A549 (cell line): ENCODE measurements at regions not wholly inside any gene's neighbourhood (a gene's known extent, or its start where the extent isn't known, plus 50 kb on each side); places are given as distances from the start of the nearest gene placed in this dataset.

ENCODE experiments used
- ATAC-seq, 2 experiments: fragments of 200-7000 bp in 1 of 2; fragments of >200 bp in 1 of 2; cut with Nextera tagmentation in 1 of 2; cut with Tn5 transposase in 1 of 2; 3 replicates each; pipeline versions ENCODE4 v1.8.0 to v1.9.1; 2018 to 2020; ENCODE audit warnings: mild to moderate bottlenecking in 1 of 2, moderate library complexity in 1 of 2
- CTCF ChIA-PET: fragments of 300-600 bp; sonication (Branson Sonifier 250); formaldehyde crosslinking; extraction: SDS; loops from one replicate; lab custom pipeline; 2021; ENCODE audit warnings: antibody characterized with exemption, inconsistent platforms; lab: Yijun Ruan, JAX
- POLR2A ChIA-PET: fragments of 350-600 bp; formaldehyde crosslinking; extraction: SDS; loops from one replicate; lab custom pipeline; 2021; ENCODE audit warnings: antibody characterized with exemption, inconsistent platforms; lab: Yijun Ruan, JAX
- DNase-seq, 2 experiments: peaks; one replicate each; pipeline versions ENCODE4 v3.0.0 to v3.0.0-alpha.2; 2011 to 2016; ENCODE audit warnings: low read depth in 1 of 2, low spot score in 1 of 2
- FAIRE-seq: peaks from 2 replicates; lab custom pipeline; 2011; peaks lifted over from hg19 to GRCh38; lab: Jason Lieb, UNC
- H3K27ac ChIP-seq, 2 experiments: fragments of >200 bp; sonication (Bioruptor Twin); formaldehyde crosslinking; 3 replicates each; pipeline ENCODE4 v1.5.1; 2016 to 2017
- H3K4me1 ChIP-seq: fragments of >200 bp; sonication (Bioruptor Twin); formaldehyde crosslinking; 3 replicates; pipeline ENCODE4 v1.6.1; 2016
- H3K4me2 ChIP-seq: fragments of >200 bp; sonication (Bioruptor Twin); formaldehyde crosslinking; 3 replicates; pipeline ENCODE4 v1.6.1; 2016
- H3K4me3 ChIP-seq: fragments of >200 bp; sonication (Bioruptor Twin); formaldehyde crosslinking; 3 replicates; pipeline ENCODE4 v1.5.1; 2016
- H3K9me3 ChIP-seq: fragments of >200 bp; sonication (Bioruptor Twin); formaldehyde crosslinking; 3 replicates; pipeline ENCODE4 v1.6.1; 2016
- BHLHE40 ChIP-seq: IDR thresholded peaks from 2 replicates; pipeline ENCODE4 v1.6.1; 2012; ENCODE audit warnings: low read depth, low read length, inconsistent platforms
- CBX2 ChIP-seq: fragments of 200-600 bp; sonication (generic); IDR thresholded peaks from 2 replicates; pipeline ENCODE4 v1.6.1; 2016; ENCODE audit warnings: low read depth, mild to moderate bottlenecking, borderline replicate concordance
- CHD4 ChIP-seq: fragments of 200-600 bp; sonication (generic); IDR thresholded peaks from 2 replicates; pipeline ENCODE4 v1.6.1; 2016; ENCODE audit warnings: antibody characterized with exemption, mild to moderate bottlenecking, borderline replicate concordance
- CTCF ChIP-seq: fragments of >200 bp; sonication (Bioruptor Twin); formaldehyde crosslinking; IDR thresholded peaks from 3 replicates; pipeline ENCODE4 v1.5.1; 2016
- EHF ChIP-seq: fragments of 250-450 bp; sonication (Bioruptor Pico); IDR thresholded peaks from 2 replicates; pipeline ENCODE4 v1.5.0; 2020; ENCODE audit warnings: mild to moderate bottlenecking
- EP300 ChIP-seq, 2 experiments: fragments of >200 bp; sonication (Bioruptor Twin); formaldehyde crosslinking; IDR thresholded peaks; 2 replicates in 1 of 2; 3 replicates in 1 of 2; pipeline ENCODE4 v1.6.1; 2016 to 2017
- ESRRA ChIP-seq: fragments of 150-350 bp; IDR thresholded peaks from 2 replicates; pipeline ENCODE4 v1.6.1; 2014; ENCODE audit warnings: mild to moderate bottlenecking, low read length, borderline replicate concordance
- HES2 ChIP-seq: fragments of >200 bp; sonication (Bioruptor Twin); formaldehyde crosslinking; IDR thresholded peaks from 2 replicates; pipeline ENCODE4 v1.6.1; 2016
- JUNB ChIP-seq: fragments of >200 bp; sonication (Bioruptor Twin); formaldehyde crosslinking; IDR thresholded peaks from 2 replicates; pipeline ENCODE4 v1.6.1; 2016
- MAFK ChIP-seq: fragments of 450-650 bp; IDR thresholded peaks from 2 replicates; pipeline ENCODE4 v1.6.1; 2014; ENCODE audit not compliant: partially characterized antibody
- MAZ ChIP-seq: fragments of 150-350 bp; IDR thresholded peaks from 2 replicates; pipeline ENCODE4 v1.6.1; 2014; ENCODE audit warnings: antibody characterized with exemption, low read depth, low read length, borderline replicate concordance
- NFE2L2 ChIP-seq: fragments of 150-350 bp; conservative IDR thresholded peaks from 2 replicates; pipeline ENCODE4 v1.6.1; 2014; ENCODE audit warnings: low read length
- NPAS2 ChIP-seq: fragments of 250-450 bp; sonication (Bioruptor Pico); IDR thresholded peaks from 2 replicates; pipeline ENCODE4 v1.8.0; 2022; ENCODE audit warnings: mild to moderate bottlenecking, moderate library complexity, borderline replicate concordance
- PHF8 ChIP-seq: fragments of 200-600 bp; sonication (generic); IDR thresholded peaks from 2 replicates; pipeline ENCODE4 v1.6.1; 2016; ENCODE audit warnings: low read depth, mild to moderate bottlenecking, antibody characterized with exemption, moderate library complexity, borderline replicate concordance
- RARB ChIP-seq: fragments of 250-450 bp; sonication (Bioruptor Pico); IDR thresholded peaks from 2 replicates; pipeline ENCODE4 v1.8.0; 2021; ENCODE audit warnings: mild to moderate bottlenecking, moderate library complexity
- TP53 ChIP-seq: fragments of 250-450 bp; sonication (Bioruptor Pico); IDR thresholded peaks from 2 replicates; pipeline ENCODE4 v1.5.0; 2021; ENCODE audit warnings: mild to moderate bottlenecking, moderate library complexity
- ZFP36 ChIP-seq: fragments of 450-650 bp; IDR thresholded peaks from 2 replicates; pipeline ENCODE4 v1.6.1; 2014; ENCODE audit warnings: borderline replicate concordance; ENCODE audit not compliant: partially characterized antibody
- ZSCAN20 ChIP-seq: fragments of 250-450 bp; sonication (Bioruptor Pico); IDR thresholded peaks from 2 replicates; pipeline ENCODE4 v1.8.0; 2022; ENCODE audit warnings: mild to moderate bottlenecking, moderate library complexity
- WGBS: methylation state at CpG from one replicate; pipeline ENCODE4 v1.1.6; 2017; ENCODE audit errors: missing lambda C conversion rate; 5-methylcytosine and 5-hydroxymethylcytosine counted together
- TF ChIP-seq, protein P1 (sequence below): fragments of 250-450 bp; sonication (Bioruptor Pico); IDR thresholded peaks from 2 replicates; pipeline ENCODE4 v1.5.0; 2020; ENCODE audit warnings: low read depth, mild to moderate bottlenecking, moderate library complexity
- TF ChIP-seq, protein P2 (sequence below): fragments of >200 bp; sonication (Bioruptor Twin); formaldehyde crosslinking; IDR thresholded peaks from 3 replicates; pipeline ENCODE4 v1.6.1; 2016
- TF ChIP-seq, protein P3 (sequence below): fragments of 450-650 bp; IDR thresholded peaks from 2 replicates; pipeline ENCODE4 v1.6.1; 2014; ENCODE audit warnings: antibody characterized with exemption
- TF ChIP-seq, protein P4 (sequence below): IDR thresholded peaks from 2 replicates; pipeline ENCODE4 v1.6.1; 2012

- H3K27ac ChIP-seq = no peak overlapping the region
These were observed 90.9 kb downstream of the CPZ start for GRCh38 chr4:8683462-8683861.

DNA sequence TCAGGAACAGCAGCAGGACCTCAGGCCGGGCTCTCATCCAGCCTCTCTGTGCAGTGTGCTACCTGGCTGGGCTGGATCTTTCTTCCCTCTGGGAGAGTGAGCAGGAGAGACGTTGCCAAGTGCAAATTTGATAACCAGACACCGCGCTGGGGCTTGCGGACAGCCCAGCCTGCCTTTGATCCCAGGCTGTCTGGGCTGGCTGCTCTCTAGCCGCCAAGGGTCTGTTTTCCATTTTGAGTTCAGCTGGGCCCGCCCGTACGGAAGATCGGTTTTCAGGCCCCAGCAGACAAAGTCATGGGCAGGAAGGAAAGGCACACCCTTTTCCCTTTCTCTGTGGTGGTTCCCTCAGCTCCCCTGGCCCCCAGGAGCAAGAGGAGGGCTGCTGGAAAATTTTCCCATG, 90.2 kb downstream of the CPZ start:
- FAIRE-seq (no peak), DNase-seq (no peak), ATAC-seq (no peak)
- Histone ChIP-seq H3K9me3 (no peaks in the 10 kb centered on the region), H3K4me3 (no peak overlapping the region), H3K4me1 (no peaks in the 10 kb centered on the region), H3K4me2 (no peak overlapping the region), H3K27ac (no peak overlapping the region)
- POLR2A ChIA-PET = no interaction called here
- no peak for TF ChIP-seq ESRRA
- TF ChIP-seq EP300 (IDR thresholded peaks at IDR 0.05) = no peak
- no peak for TF ChIP-seq CHD4
- no peak for TF ChIP-seq JUNB
- no peak for TF ChIP-seq TP53 (CRISPR knock-in tag)
- TF ChIP-seq, protein P1, sequence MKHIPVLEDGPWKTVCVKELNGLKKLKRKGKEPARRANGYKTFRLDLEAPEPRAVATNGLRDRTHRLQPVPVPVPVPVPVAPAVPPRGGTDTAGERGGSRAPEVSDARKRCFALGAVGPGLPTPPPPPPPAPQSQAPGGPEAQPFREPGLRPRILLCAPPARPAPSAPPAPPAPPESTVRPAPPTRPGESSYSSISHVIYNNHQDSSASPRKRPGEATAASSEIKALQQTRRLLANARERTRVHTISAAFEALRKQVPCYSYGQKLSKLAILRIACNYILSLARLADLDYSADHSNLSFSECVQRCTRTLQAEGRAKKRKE = no peak
- TF ChIP-seq MAFK = no peak
- TF ChIP-seq BHLHE40 = no peak
- no peak for TF ChIP-seq RARB
- no peak for TF ChIP-seq HES2
- no peak for TF ChIP-seq CTCF
- no peak for TF ChIP-seq ZSCAN20 (CRISPR knock-in tag)
- no peak for TF ChIP-seq ZFP36
- CTCF ChIA-PET = no interaction called here
- 0% methylated on average over 6 of the region's 10 CpGs for WGBS

More at GRCh38 chr4:8683462-8683861, 90.9 kb downstream of the CPZ start:
- whole genome bisulfite sequencing = 9% methylated on average over 5 of the region's 5 CpGs
- no peak for DNase-seq
- POLR2A ChIA-PET = no interaction called here
- FAIRE-seq = no peak
- Histone ChIP-seq H3K4me1 (no peaks in the 10 kb centered on the region), H3K9me3 (no peaks in the 10 kb centered on the region)
- TF ChIP-seq CBX2 = no peak
- TF ChIP-seq BHLHE40 = no peak
- no peak for TF ChIP-seq NPAS2
- TF ChIP-seq EHF (CRISPR knock-in tag) = no peak
- TF ChIP-seq, all 56 proteins: peak for 0
- no peak overlapping the region for H3K4me3 ChIP-seq
- CTCF ChIA-PET = no interaction called here
- no peak overlapping the region for H3K4me2 ChIP-seq
- ATAC-seq = no peak

GRCh38 chr4:8682296-8682695, 89.7 kb downstream of the CPZ start:
- TF ChIP-seq, protein P2, sequence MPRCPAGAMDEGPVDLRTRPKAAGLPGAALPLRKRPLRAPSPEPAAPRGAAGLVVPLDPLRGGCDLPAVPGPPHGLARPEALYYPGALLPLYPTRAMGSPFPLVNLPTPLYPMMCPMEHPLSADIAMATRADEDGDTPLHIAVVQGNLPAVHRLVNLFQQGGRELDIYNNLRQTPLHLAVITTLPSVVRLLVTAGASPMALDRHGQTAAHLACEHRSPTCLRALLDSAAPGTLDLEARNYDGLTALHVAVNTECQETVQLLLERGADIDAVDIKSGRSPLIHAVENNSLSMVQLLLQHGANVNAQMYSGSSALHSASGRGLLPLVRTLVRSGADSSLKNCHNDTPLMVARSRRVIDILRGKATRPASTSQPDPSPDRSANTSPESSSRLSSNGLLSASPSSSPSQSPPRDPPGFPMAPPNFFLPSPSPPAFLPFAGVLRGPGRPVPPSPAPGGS = no peak
- TF ChIP-seq TP53 (CRISPR knock-in tag) = no peak
- TF ChIP-seq RARB = no peak
- no peak for TF ChIP-seq EP300 (IDR thresholded peaks at IDR 0.05)
- no peak for TF ChIP-seq CTCF
- TF ChIP-seq ZSCAN20 (CRISPR knock-in tag) = no peak
- no peak for TF ChIP-seq PHF8
- TF ChIP-seq, protein P3, sequence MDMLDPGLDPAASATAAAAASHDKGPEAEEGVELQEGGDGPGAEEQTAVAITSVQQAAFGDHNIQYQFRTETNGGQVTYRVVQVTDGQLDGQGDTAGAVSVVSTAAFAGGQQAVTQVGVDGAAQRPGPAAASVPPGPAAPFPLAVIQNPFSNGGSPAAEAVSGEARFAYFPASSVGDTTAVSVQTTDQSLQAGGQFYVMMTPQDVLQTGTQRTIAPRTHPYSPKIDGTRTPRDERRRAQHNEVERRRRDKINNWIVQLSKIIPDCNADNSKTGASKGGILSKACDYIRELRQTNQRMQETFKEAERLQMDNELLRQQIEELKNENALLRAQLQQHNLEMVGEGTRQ = no peak
- no peak for TF ChIP-seq NFE2L2
- TF ChIP-seq, protein P4, sequence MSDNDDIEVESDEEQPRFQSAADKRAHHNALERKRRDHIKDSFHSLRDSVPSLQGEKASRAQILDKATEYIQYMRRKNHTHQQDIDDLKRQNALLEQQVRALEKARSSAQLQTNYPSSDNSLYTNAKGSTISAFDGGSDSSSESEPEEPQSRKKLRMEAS = no peak
- no peak for TF ChIP-seq MAZ
- ChIA-PET POLR2A (no interaction called here), CTCF (interaction anchor here (1.1 kb wide), 1 partner anchor 236 kb away, joined by 3 read pairs; no protein-coding TSS in a partner anchor)
- WGBS = 0% methylated on average over 2 of the region's 4 CpGs
- Histone ChIP-seq H3K27ac (no peak overlapping the region), H3K9me3 (no peaks in the 10 kb centered on the region), H3K4me2 (no peak overlapping the region), H3K4me3 (no peak overlapping the region), H3K4me1 (no peaks in the 10 kb centered on the region)
- DNase-seq = no peak
- no peak for ATAC-seq
- no peak for FAIRE-seq
